ENCODE measurements at regions not wholly inside any gene's neighbourhood (a gene's known extent, or its start where the extent isn't known, plus 50 kb on each side); places are given as distances from the start of the nearest gene placed in this dataset.

GRCh38 chr7:79855172-79855571 lies 279.5 kb upstream of the GNAI1 start:
- dilution Hi-C loops (cut with MboI; ENCODE audit: extremely low pct_ligation_motif_present, low sequenced_read_pairs), result no loop called here
- no peaks in the 10 kb centered on the region for H3K36me3 ChIP-seq (ENCODE audit: control insufficient read depth in 2 of 2, extremely low read depth in 1 of 2, insufficient read depth in 2 of 2, low read length in 2 of 2)
- no TSS peak for BruUV-seq (replicated peaks)
- H4K20me1 ChIP-seq (replicated peaks; ENCODE audit: control insufficient read depth, extremely low read depth, insufficient read depth, low read length), result no peaks in the 10 kb centered on the region
- no peaks in the 10 kb centered on the region for H3K4me1 ChIP-seq (ENCODE audit: control insufficient read depth, extremely low read depth, insufficient read depth, low read length)
- H3K9me3 ChIP-seq (replicated peaks; ENCODE audit: control insufficient read depth, insufficient read depth, low read length), result no peaks in the 10 kb centered on the region
- DNase-seq (ENCODE audit: low read depth, low spot score) (no peak), FAIRE-seq (no peak)
- intact Hi-C loops (cut with micrococcal nuclease), result no loop called here
- ChIA-PET CTCF (interaction anchor here (2.6 kb wide), 1 partner anchor 9 kb away, joined by 5 read pairs; no protein-coding TSS in a partner anchor), POLR2A (no interaction called here)
- H3K4me3 ChIP-seq (replicated peaks in 1 of 3; ENCODE audit: insufficient read depth in 1 of 3, low read depth in 1 of 3, low read length in 3 of 3), result no peak overlapping the region
- no peak overlapping the region for H3K27ac ChIP-seq (ENCODE audit: insufficient read depth, low read depth, low read length)
- no peak overlapping the region for H3K4me2 ChIP-seq (ENCODE audit: insufficient read depth, low read length)
- TF ChIP-seq CTCF (IDR thresholded peaks at IDR 0.05; ENCODE audit: extremely low read depth in 1 of 2, insufficient read depth in 1 of 2, low read depth in 1 of 2, low read length in 2 of 2) (no peak), POLR2A (IDR thresholded peaks at IDR 0.05; ENCODE audit: low read depth, low read length) (no peak), POLR2AphosphoS5 (IDR thresholded peaks at IDR 0.05; ENCODE audit: insufficient read depth, low read depth, low read length) (no peak), MYC (IDR thresholded peaks at IDR 0.05; ENCODE audit: low read depth, low read length) (no peak), EZH2 (IDR thresholded peaks at IDR 0.05; ENCODE audit: borderline replicate concordance, low read depth, low read length, severe bottlenecking) (no peak), JUN (IDR thresholded peaks at IDR 0.05; ENCODE audit: borderline replicate concordance, insufficient read depth, insufficient read length, low read depth) (no peak), MAX (IDR thresholded peaks at IDR 0.05; ENCODE audit: insufficient read depth, insufficient read length) (no peak), GATA2 (IDR thresholded peaks at IDR 0.05; ENCODE audit: insufficient read depth, insufficient read length, low read depth, low read length) (no peak), FOS (IDR thresholded peaks at IDR 0.05; ENCODE audit: borderline replicate concordance, insufficient read depth, low read length) (no peak)
- H3K9me1 ChIP-seq (replicated peaks; ENCODE audit: control insufficient read depth, extremely low read depth, insufficient read depth, low read length), result no peaks in the 10 kb centered on the region
- H2AFZ ChIP-seq (ENCODE audit: low read depth, low read length), result no peak overlapping the region
- H3K9ac ChIP-seq (replicated peaks; ENCODE audit: extremely low read depth, insufficient read depth, low read length), result no peak overlapping the region
- H3K27me3 ChIP-seq (ENCODE audit: control insufficient read depth in 2 of 2, insufficient read depth in 2 of 2, low read length in 2 of 2), result no peaks in the 10 kb centered on the region
- H3K79me2 ChIP-seq (ENCODE audit: control insufficient read depth, insufficient read depth, low read length), result no peaks in the 10 kb centered on the region

All from endothelial cell of umbilical vein (primary cell).